Stimulated activated CD4-positive, alpha-beta T cell treated with anti-CD3 and anti-CD28 coated beads, Interleukin-15, amount 100 ng/mL, for 48 hours (primary cell): ENCODE measurements at regions not wholly inside any gene's neighbourhood (a gene's known extent, or its start where the extent isn't known, plus 50 kb on each side); places are given as distances from the start of the nearest gene placed in this dataset.

Experiments
- DNase-seq, 2 donors: peaks; one replicate each; pipeline ENCODE4 v3.0.0-alpha.2; 2020; ENCODE audit warnings: low read depth in 2 of 2

GRCh38 chr9:13648068-13648467 is 368.6 kb upstream of the MPDZ start:
- DNase-seq: no peak

GRCh38 chr9:13646500-13647021 is 367.1 kb upstream of the MPDZ start:
- no peak for DNase-seq

GRCh38 chr9:13645557-13645956 is 366.1 kb upstream of the MPDZ start:
- DNase-seq: no peak

GRCh38 chr9:13644675-13645074 is 365.2 kb upstream of the MPDZ start:
- DNase-seq: no peak

GRCh38 chr9:13642646-13643045 is 363.2 kb upstream of the MPDZ start:
- no peak for DNase-seq

- no peak for DNase-seq
Observed at GRCh38 chr9:13629067-13629466, 349.6 kb upstream of the MPDZ start.

GRCh38 chr9:13628526-13628925 is 349.0 kb upstream of the MPDZ start:
- DNase-seq: no peak

- no peak for DNase-seq
Observed at GRCh38 chr9:13627502-13627901, 348.0 kb upstream of the MPDZ start.

- DNase-seq: no peak
Observed at GRCh38 chr9:13627071-13627470, 347.6 kb upstream of the MPDZ start.

- no peak for DNase-seq
Observed at GRCh38 chr9:13626601-13627000, 347.1 kb upstream of the MPDZ start.

- DNase-seq: no peak
Observed at GRCh38 chr9:13621872-13622564, 342.5 kb upstream of the MPDZ start.

- no peak for DNase-seq
Observed at GRCh38 chr9:13616491-13617035, 337.1 kb upstream of the MPDZ start.

GRCh38 chr9:13615660-13616490 is 336.4 kb upstream of the MPDZ start:
- DNase-seq: no peak

GRCh38 chr9:13614060-13614459 is 334.6 kb upstream of the MPDZ start:
- no peak for DNase-seq

- DNase-seq: no peak
Observed at GRCh38 chr9:13613296-13613695, 333.8 kb upstream of the MPDZ start.

GRCh38 chr9:13608451-13608850 is 329.0 kb upstream of the MPDZ start:
- DNase-seq: no peak

- no peak for DNase-seq
Observed at GRCh38 chr9:13607481-13608441, 328.3 kb upstream of the MPDZ start.

- no peak for DNase-seq
Observed at GRCh38 chr9:13606586-13606985, 327.1 kb upstream of the MPDZ start.

- DNase-seq: no peak
Observed at GRCh38 chr9:13603921-13604320, 324.4 kb upstream of the MPDZ start.

GRCh38 chr9:13598738-13599137 is 319.2 kb upstream of the MPDZ start:
- DNase-seq: no peak

GRCh38 chr9:13597427-13597826 is 317.9 kb upstream of the MPDZ start:
- DNase-seq: no peak

- DNase-seq: no peak
Observed at GRCh38 chr9:13597004-13597403, 317.5 kb upstream of the MPDZ start.
